ENCODE measurements at regions not wholly inside any gene's neighbourhood (a gene's known extent, or its start where the extent isn't known, plus 50 kb on each side); places are given as distances from the start of the nearest gene placed in this dataset.

- TF ChIP-seq CTCF (IDR thresholded peaks at IDR 0.05; ENCODE audit: low read depth, low read length) (no peak), EZH2phosphoT487 (IDR thresholded peaks at IDR 0.05; ENCODE audit: low read depth) (no peak)
Measured at GRCh38 chr5:30736669-30737068, 456.8 kb upstream of the CDH6 start.

Measured in OCI-LY3 (cell line).